ENCODE measurements at regions not wholly inside any gene's neighbourhood (a gene's known extent, or its start where the extent isn't known, plus 50 kb on each side); places are given as distances from the start of the nearest gene placed in this dataset.

GRCh38 chr2:194602750-194603149 lies 1054.3 kb upstream of the SLC39A10 start:
- Histone ChIP-seq H2AFZ (ENCODE audit: insufficient read depth, low read depth, low read length, poor library complexity, severe bottlenecking) (no peak overlapping the region), H3K4me3 (replicated peaks in 1 of 3; ENCODE audit: low read depth in 2 of 3, low read length in 3 of 3) (no peak overlapping the region), H3K27me3 (ENCODE audit: control insufficient read depth in 2 of 2, insufficient read depth in 2 of 2, low read length in 2 of 2) (no peaks in the 10 kb centered on the region), H4K20me1 (ENCODE audit: insufficient read depth, low read length) (no peaks in the 10 kb centered on the region), H3K4me2 (replicated peaks; ENCODE audit: extremely low read depth, low read length, poor library complexity, severe bottlenecking) (no peak overlapping the region), H3K36me3 (replicated peaks in 1 of 2; ENCODE audit: control insufficient read depth in 1 of 2, insufficient read depth in 2 of 2, low read length in 2 of 2) (no peaks in the 10 kb centered on the region), H3K9ac (ENCODE audit: insufficient read depth, low read length, poor library complexity, severe bottlenecking) (no peak overlapping the region), H3K79me2 (ENCODE audit: insufficient read depth, low read length) (no peaks in the 10 kb centered on the region), H3K27ac (ENCODE audit: low read depth in 1 of 2, low read length in 2 of 2) (no peak overlapping the region), H3K4me1 (ENCODE audit: control insufficient read depth in 1 of 2, insufficient read depth in 2 of 2, low read length in 2 of 2) (no peaks in the 10 kb centered on the region), H3K9me3 (replicated peaks in 1 of 2; ENCODE audit: control insufficient read depth in 1 of 2, insufficient read depth in 1 of 2, low read length in 2 of 2) (peaks cover 17 to 43% of the 10 kb centered on the region in 2 donors)
- Mint-ChIP-seq H3K36me3 (no peaks in the 10 kb centered on the region), H3K4me1 (no peaks in the 10 kb centered on the region), H3K9me3 (peaks cover 0 to 15% (median 6%) of the 10 kb centered on the region in 7 donors), H3K27me3 (ENCODE audit: low read depth in 3 of 3) (no peaks in the 10 kb centered on the region), H3K4me3 (no peak overlapping the region), H3K27ac (no peak overlapping the region)
- WGBS (ENCODE audit: insufficient coverage), result no CpG with 5 or more reads among the region's 5 CpGs
- TF ChIP-seq, protein P1, sequence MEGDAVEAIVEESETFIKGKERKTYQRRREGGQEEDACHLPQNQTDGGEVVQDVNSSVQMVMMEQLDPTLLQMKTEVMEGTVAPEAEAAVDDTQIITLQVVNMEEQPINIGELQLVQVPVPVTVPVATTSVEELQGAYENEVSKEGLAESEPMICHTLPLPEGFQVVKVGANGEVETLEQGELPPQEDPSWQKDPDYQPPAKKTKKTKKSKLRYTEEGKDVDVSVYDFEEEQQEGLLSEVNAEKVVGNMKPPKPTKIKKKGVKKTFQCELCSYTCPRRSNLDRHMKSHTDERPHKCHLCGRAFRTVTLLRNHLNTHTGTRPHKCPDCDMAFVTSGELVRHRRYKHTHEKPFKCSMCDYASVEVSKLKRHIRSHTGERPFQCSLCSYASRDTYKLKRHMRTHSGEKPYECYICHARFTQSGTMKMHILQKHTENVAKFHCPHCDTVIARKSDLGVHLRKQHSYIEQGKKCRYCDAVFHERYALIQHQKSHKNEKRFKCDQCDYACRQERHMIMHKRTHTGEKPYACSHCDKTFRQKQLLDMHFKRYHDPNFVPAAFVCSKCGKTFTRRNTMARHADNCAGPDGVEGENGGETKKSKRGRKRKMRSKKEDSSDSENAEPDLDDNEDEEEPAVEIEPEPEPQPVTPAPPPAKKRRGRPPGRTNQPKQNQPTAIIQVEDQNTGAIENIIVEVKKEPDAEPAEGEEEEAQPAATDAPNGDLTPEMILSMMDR (IDR thresholded peaks at IDR 0.05), result no peak
- no peak for DNase-seq
- intact Hi-C loops (cut with micrococcal nuclease), result no loop called here

DNA sequence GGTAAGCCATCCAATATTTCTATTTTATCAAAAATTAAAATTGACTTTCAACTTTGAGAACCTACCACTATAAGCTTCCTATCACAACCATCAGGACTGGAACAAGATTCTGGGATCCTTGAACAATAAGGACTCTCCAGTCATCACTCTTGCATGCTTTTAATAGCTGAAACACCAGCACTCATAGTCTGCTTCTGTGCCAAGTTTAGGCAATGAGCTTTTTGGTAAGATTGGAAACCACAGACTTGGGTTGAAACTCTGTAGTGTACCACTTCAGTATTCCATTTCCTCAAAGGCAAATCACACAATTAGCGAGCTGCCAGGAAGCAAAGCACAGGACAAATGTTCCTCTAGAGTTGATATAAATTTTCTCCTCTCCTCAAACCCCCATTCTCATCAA lies 1065.8 kb upstream of the SLC39A10 start:
- H3K4me2 ChIP-seq (replicated peaks; ENCODE audit: extremely low read depth, low read length, poor library complexity, severe bottlenecking), result no peak overlapping the region
- H3K4me1 Mint-ChIP-seq, result no peaks in the 10 kb centered on the region
- no peak overlapping the region for H3K4me3 Mint-ChIP-seq
- H2AFZ ChIP-seq (ENCODE audit: insufficient read depth, low read depth, low read length, poor library complexity, severe bottlenecking), result no peak overlapping the region
- no CpG with 5 or more reads among the region's 1 CpG for WGBS (ENCODE audit: insufficient coverage)
- TF ChIP-seq, protein P1 (IDR thresholded peaks at IDR 0.05), result no peak
- no peaks in the 10 kb centered on the region for H4K20me1 ChIP-seq (ENCODE audit: insufficient read depth, low read length)
- no peak overlapping the region for H3K4me3 ChIP-seq (replicated peaks in 1 of 3; ENCODE audit: low read depth in 2 of 3, low read length in 3 of 3)
- peaks cover 0 to 3% (median 2%) of the 10 kb centered on the region in 7 donors for H3K9me3 Mint-ChIP-seq
- H3K27me3 ChIP-seq (ENCODE audit: control insufficient read depth in 2 of 2, insufficient read depth in 2 of 2, low read length in 2 of 2), result no peaks in the 10 kb centered on the region
- no peaks in the 10 kb centered on the region for H3K36me3 ChIP-seq (replicated peaks in 1 of 2; ENCODE audit: control insufficient read depth in 1 of 2, insufficient read depth in 2 of 2, low read length in 2 of 2)
- H3K4me1 ChIP-seq (ENCODE audit: control insufficient read depth in 1 of 2, insufficient read depth in 2 of 2, low read length in 2 of 2), result no peaks in the 10 kb centered on the region
- DNase-seq, result no peak
- H3K27me3 Mint-ChIP-seq (ENCODE audit: low read depth in 3 of 3), result no peaks in the 10 kb centered on the region
- peaks cover 6% of the 10 kb centered on the region in 2 donors for H3K9me3 ChIP-seq (replicated peaks in 1 of 2; ENCODE audit: control insufficient read depth in 1 of 2, insufficient read depth in 1 of 2, low read length in 2 of 2)
- H3K27ac Mint-ChIP-seq, result no peak overlapping the region
- intact Hi-C loops (cut with micrococcal nuclease), result no loop called here
- H3K36me3 Mint-ChIP-seq, result no peaks in the 10 kb centered on the region
- no peaks in the 10 kb centered on the region for H3K79me2 ChIP-seq (ENCODE audit: insufficient read depth, low read length)
- H3K9ac ChIP-seq (ENCODE audit: insufficient read depth, low read length, poor library complexity, severe bottlenecking), result no peak overlapping the region
- H3K27ac ChIP-seq (ENCODE audit: low read depth in 1 of 2, low read length in 2 of 2), result no peak overlapping the region

Data from CD14-positive monocyte (primary cell).